C4-2B (cell line): ENCODE measurements at regions not wholly inside any gene's neighbourhood (a gene's known extent, or its start where the extent isn't known, plus 50 kb on each side); places are given as distances from the start of the nearest gene placed in this dataset.

Experiments used
- ZFX ChIP-seq: fragments of 450-650 bp; IDR thresholded peaks from 2 replicates; pipeline ENCODE4 v1.6.1; 2017
- TF ChIP-seq, protein P1 (sequence below): fragments of 450-650 bp; conservative IDR thresholded peaks from 2 replicates; pipeline ENCODE4 v1.5.1; 2017; ENCODE audit warnings: mild to moderate bottlenecking

GRCh38 chr13:31923134-31923763, 108.3 kb upstream of the FRY start:
- TF ChIP-seq, protein P1, sequence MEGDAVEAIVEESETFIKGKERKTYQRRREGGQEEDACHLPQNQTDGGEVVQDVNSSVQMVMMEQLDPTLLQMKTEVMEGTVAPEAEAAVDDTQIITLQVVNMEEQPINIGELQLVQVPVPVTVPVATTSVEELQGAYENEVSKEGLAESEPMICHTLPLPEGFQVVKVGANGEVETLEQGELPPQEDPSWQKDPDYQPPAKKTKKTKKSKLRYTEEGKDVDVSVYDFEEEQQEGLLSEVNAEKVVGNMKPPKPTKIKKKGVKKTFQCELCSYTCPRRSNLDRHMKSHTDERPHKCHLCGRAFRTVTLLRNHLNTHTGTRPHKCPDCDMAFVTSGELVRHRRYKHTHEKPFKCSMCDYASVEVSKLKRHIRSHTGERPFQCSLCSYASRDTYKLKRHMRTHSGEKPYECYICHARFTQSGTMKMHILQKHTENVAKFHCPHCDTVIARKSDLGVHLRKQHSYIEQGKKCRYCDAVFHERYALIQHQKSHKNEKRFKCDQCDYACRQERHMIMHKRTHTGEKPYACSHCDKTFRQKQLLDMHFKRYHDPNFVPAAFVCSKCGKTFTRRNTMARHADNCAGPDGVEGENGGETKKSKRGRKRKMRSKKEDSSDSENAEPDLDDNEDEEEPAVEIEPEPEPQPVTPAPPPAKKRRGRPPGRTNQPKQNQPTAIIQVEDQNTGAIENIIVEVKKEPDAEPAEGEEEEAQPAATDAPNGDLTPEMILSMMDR = no peak
- TF ChIP-seq ZFX = no peak
